ENCODE measurements at regions not wholly inside any gene's neighbourhood (a gene's known extent, or its start where the extent isn't known, plus 50 kb on each side); places are given as distances from the start of the nearest gene placed in this dataset.

GRCh38 chr17:56676810-56677209, 83.3 kb downstream of the NOG start:
- TF ChIP-seq, protein P1, sequence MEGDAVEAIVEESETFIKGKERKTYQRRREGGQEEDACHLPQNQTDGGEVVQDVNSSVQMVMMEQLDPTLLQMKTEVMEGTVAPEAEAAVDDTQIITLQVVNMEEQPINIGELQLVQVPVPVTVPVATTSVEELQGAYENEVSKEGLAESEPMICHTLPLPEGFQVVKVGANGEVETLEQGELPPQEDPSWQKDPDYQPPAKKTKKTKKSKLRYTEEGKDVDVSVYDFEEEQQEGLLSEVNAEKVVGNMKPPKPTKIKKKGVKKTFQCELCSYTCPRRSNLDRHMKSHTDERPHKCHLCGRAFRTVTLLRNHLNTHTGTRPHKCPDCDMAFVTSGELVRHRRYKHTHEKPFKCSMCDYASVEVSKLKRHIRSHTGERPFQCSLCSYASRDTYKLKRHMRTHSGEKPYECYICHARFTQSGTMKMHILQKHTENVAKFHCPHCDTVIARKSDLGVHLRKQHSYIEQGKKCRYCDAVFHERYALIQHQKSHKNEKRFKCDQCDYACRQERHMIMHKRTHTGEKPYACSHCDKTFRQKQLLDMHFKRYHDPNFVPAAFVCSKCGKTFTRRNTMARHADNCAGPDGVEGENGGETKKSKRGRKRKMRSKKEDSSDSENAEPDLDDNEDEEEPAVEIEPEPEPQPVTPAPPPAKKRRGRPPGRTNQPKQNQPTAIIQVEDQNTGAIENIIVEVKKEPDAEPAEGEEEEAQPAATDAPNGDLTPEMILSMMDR (IDR thresholded peaks at IDR 0.05), result no peak
- TF ChIP-seq POLR2A (IDR thresholded peaks at IDR 0.05), result no peak

Data from thyroid gland (tissue), 4 donors.